Type B pancreatic cell (in vitro differentiated cells): ENCODE measurements at regions not wholly inside any gene's neighbourhood (a gene's known extent, or its start where the extent isn't known, plus 50 kb on each side); places are given as distances from the start of the nearest gene placed in this dataset.
A peak's percentile ranks its signal among the peaks of the same experiment; 100 is the strongest.

Experiments used
- DNase-seq: peaks from one replicate; pipeline ENCODE4 v3.0.0; 2021; ENCODE audit warnings: mixed read lengths; ENCODE audit not compliant: unreplicated experiment; ENCODE audit errors: extremely low spot score
- H3K27ac Mint-ChIP-seq: 2 replicates; pipeline ENCODE4 v1.8.0; 2021; ENCODE audit warnings: mild to moderate bottlenecking, mixed read lengths
- H3K27me3 Mint-ChIP-seq: 2 replicates; pipeline ENCODE4 v1.8.0; 2021; ENCODE audit warnings: mixed read lengths
- H3K36me3 Mint-ChIP-seq: 2 replicates; pipeline ENCODE4 v1.8.0; 2021; ENCODE audit warnings: mixed read lengths
- H3K4me1 Mint-ChIP-seq: one replicate; pipeline ENCODE4 v1.8.0; 2021; ENCODE audit warnings: mixed read lengths; ENCODE audit not compliant: unreplicated experiment
- H3K4me3 Mint-ChIP-seq: 2 replicates; pipeline ENCODE4 v1.8.0; 2021; ENCODE audit warnings: mild to moderate bottlenecking, mixed read lengths
- H3K9me3 Mint-ChIP-seq: 2 replicates; pipeline ENCODE4 v1.8.0; 2021; ENCODE audit warnings: mixed read lengths
- TF ChIP-seq, protein P1 (sequence below): fragments of 200-600 bp; sonication (generic); conservative IDR thresholded peaks from 2 replicates; pipeline ENCODE4 v1.5.0; 2021; ENCODE audit warnings: antibody characterized with exemption, mild to moderate bottlenecking

DNA sequence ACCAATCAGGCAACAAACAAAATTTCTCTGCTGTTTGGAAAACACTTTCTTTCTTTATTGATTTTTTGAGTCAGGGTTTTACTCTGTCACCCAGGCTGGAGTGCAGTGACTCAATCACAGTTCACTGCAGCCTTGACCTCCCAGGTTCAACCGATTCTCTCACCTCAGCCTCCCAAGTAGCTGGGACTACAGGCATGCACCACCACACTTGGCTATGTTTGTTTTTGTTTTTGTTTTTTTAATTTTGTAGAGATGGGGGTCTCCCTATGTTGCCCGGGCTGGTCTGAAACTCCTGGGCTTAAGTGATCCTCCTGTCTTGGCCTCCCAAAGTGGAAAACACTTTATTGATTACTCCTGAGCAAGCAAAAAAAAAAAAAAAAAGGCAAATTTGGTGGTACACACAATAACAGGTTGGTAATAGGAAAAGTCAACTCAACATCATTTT, 276.4 kb downstream of the SOX9 start:
- Mint-ChIP-seq H3K4me1 (peaks cover 49% of the 10 kb centered on the region), H3K27me3 (no peaks in the 10 kb centered on the region), H3K9me3 (no peaks in the 10 kb centered on the region), H3K36me3 (peaks cover 25% of the 10 kb centered on the region), H3K4me3 (no peak overlapping the region), H3K27ac (no peak overlapping the region)
- TF ChIP-seq, protein P1, sequence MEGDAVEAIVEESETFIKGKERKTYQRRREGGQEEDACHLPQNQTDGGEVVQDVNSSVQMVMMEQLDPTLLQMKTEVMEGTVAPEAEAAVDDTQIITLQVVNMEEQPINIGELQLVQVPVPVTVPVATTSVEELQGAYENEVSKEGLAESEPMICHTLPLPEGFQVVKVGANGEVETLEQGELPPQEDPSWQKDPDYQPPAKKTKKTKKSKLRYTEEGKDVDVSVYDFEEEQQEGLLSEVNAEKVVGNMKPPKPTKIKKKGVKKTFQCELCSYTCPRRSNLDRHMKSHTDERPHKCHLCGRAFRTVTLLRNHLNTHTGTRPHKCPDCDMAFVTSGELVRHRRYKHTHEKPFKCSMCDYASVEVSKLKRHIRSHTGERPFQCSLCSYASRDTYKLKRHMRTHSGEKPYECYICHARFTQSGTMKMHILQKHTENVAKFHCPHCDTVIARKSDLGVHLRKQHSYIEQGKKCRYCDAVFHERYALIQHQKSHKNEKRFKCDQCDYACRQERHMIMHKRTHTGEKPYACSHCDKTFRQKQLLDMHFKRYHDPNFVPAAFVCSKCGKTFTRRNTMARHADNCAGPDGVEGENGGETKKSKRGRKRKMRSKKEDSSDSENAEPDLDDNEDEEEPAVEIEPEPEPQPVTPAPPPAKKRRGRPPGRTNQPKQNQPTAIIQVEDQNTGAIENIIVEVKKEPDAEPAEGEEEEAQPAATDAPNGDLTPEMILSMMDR = no peak
- no peak for DNase-seq

DNA sequence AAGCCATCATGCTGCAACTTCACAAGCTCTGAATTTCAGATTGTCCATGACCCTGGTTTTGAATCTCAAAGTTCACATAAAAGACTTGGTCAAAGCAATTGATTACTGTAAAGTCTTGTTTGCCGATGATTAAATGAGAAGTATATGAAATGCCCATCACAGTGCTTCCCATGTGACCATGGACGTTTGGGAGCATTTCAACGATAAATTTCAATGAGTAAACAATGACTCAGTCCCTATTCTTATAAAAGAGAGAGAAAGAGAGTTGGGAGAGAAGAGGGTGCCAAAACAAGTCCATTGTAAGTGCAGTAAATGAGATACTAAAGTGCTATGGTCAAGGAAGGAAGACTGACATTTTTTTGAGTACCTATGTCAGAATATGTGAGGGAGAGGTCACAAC, 276.9 kb downstream of the SOX9 start:
- H3K9me3 Mint-ChIP-seq = no peaks in the 10 kb centered on the region
- DNase-seq = no peak
- H3K4me1 Mint-ChIP-seq = peaks cover 47% of the 10 kb centered on the region
- peak overlapping the region; percentile 18 for H3K27ac Mint-ChIP-seq
- no peak overlapping the region for H3K4me3 Mint-ChIP-seq
- H3K27me3 Mint-ChIP-seq = no peaks in the 10 kb centered on the region
- peaks cover 27% of the 10 kb centered on the region for H3K36me3 Mint-ChIP-seq
- TF ChIP-seq, protein P1 = no peak

DNA sequence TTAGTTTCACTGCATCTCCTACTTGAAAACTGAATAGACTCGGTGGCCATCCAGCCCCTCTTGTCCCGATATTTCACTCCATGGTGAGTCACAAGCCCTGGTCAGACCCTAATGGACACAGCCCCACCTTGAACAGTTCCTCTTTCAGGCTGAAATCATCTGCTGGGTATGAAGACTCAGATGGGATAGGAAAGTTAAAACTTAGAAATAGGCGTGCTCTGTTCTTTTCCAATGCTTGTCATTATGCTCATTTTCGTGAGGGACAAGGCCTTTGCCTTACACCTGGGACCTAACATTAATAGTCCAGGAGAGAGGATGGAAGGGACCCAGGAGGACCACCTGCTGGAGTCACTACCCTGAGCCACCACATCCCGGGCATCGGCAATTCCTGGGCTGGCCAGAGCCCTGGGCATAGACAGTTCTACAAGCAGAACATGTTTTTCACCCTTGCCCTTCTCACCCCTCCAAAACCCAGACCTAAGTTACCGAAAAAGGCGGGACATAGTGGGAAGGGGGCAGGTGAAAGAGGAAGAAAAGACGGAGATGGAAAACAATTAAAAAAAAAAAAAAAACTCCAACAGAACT, 278.3 kb downstream of the SOX9 start:
- H3K9me3 Mint-ChIP-seq = no peaks in the 10 kb centered on the region
- H3K27me3 Mint-ChIP-seq = no peaks in the 10 kb centered on the region
- TF ChIP-seq, protein P1 = no peak
- H3K27ac Mint-ChIP-seq = peak overlapping the region; percentile 50
- no peak for DNase-seq
- peaks cover 39% of the 10 kb centered on the region for H3K36me3 Mint-ChIP-seq
- H3K4me3 Mint-ChIP-seq = no peak overlapping the region
- H3K4me1 Mint-ChIP-seq = peaks cover 51% of the 10 kb centered on the region

DNA sequence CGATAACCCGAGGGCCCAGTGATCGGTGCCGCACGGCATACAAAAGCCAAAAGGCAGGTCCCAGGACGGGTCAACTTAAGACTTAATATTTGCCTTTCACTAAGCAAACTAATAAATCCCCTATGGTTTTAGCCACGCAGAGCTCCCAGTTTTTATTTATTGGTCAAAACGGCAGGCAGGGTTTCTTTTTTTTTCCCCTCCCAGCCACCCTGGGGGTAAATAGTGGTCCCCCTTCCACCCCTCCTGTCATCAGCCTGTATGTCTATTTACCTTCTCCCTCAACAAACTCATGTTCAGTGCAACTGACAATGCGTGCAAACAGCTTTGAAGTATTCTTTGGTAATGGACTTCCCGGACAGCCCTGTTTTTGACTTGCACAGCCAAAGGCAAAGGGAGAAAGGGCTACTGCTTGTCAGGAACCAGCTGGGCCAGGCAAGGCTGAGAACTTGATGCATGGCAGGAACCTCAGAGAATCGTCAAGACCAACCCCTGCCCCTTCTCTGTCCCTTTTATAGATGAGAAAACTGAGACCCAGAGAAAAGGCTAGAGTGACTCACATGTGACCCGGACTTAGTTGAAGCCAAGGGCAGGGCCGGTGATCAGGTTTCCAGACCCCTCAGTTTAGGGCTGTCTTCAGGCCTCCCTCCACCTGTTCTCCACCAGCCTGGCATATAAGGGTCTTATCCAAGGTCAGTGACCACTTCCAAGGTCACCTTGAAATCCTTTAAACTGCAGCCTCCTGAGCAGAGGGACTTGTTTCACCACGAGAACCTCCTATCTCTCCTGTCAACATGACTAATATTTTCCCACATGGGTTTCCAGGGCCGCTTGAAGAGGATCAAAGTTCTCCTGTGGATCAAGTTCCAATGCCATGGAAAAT, 279.0 kb downstream of the SOX9 start:
- DNase-seq = no peak
- H3K9me3 Mint-ChIP-seq = no peaks in the 10 kb centered on the region
- H3K27ac Mint-ChIP-seq = peak overlapping the region; percentile 49
- TF ChIP-seq, protein P1 = no peak
- peaks cover 47% of the 10 kb centered on the region for H3K4me1 Mint-ChIP-seq
- H3K27me3 Mint-ChIP-seq = no peaks in the 10 kb centered on the region
- H3K36me3 Mint-ChIP-seq = peaks cover 38% of the 10 kb centered on the region
- H3K4me3 Mint-ChIP-seq = peak overlapping the region; percentile 52

DNA sequence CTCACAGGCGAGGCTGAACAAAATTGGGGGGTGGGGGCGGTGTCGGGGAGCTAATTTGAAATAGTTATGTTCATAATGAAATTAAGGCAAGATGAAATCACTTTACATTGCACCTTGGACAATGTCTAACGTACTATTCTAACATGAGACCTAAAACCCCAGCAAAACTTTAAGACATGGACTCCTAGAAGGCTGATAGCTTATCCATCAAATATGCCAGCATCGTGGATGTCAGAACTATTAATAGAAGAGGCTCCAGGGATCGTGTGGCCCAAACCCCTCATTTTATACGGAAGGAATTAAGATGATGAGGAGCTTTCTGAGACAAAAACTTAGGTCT, 279.6 kb downstream of the SOX9 start:
- H3K27me3 Mint-ChIP-seq = no peaks in the 10 kb centered on the region

More for the DNA sequence above, 279.6 kb downstream of the SOX9 start:
- Mint-ChIP-seq H3K4me1 (peaks cover 48% of the 10 kb centered on the region), H3K4me3 (peak overlapping the region; percentile 52), H3K9me3 (no peaks in the 10 kb centered on the region), H3K27ac (peak overlapping the region; percentile 49), H3K36me3 (peaks cover 34% of the 10 kb centered on the region)
- TF ChIP-seq, protein P1 = no peak
- DNase-seq = no peak
